ENCODE measurements at regions not wholly inside any gene's neighbourhood (a gene's known extent, or its start where the extent isn't known, plus 50 kb on each side); places are given as distances from the start of the nearest gene placed in this dataset.
"Not testable (repeated sequence)": the region's sequence is repeated elsewhere in the genome, so short reads cannot be mapped to it uniquely, and the experiment has no call there.

GRCh38 chr6:144437105-144437504, 152.0 kb downstream of the UTRN start:
- DNase-seq = no peak

GRCh38 chr6:144438103-144438502, 153.0 kb downstream of the UTRN start:
- no peak for DNase-seq

DNA sequence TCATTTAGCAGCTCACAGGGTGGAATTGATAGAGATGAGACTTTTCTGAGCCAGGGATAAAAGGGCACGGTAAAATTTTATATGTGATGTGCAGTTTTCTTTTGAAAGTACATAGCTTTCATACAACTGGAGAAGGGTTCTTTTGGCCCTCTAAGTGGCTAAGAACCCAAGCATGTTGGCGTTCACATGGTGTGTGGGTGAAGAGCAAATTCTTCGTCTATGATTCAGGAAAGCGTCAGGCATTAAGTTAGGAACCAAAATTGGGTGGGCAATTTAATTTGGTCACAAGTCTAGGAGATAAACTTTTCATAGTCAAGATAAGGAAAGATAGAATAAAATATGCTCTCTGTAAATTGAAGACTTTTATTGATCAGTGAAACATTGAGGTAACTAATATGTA, 153.9 kb downstream of the UTRN start:
- DNase-seq = no peak

GRCh38 chr6:144441801-144442200, 156.7 kb downstream of the UTRN start:
- not testable (repeated sequence) for DNase-seq

GRCh38 chr6:144443157-144443556, 158.0 kb downstream of the UTRN start:
- DNase-seq = no peak

- no peak for DNase-seq
Measured at GRCh38 chr6:144447472-144447871, 162.3 kb downstream of the UTRN start.

GRCh38 chr6:144449218-144449617, 164.1 kb downstream of the UTRN start:
- no peak for DNase-seq

- DNase-seq = no peak
Measured at GRCh38 chr6:144449911-144450597, 164.9 kb downstream of the UTRN start.

- DNase-seq = no peak
Measured at GRCh38 chr6:144460327-144461095, 175.4 kb downstream of the UTRN start.

DNA sequence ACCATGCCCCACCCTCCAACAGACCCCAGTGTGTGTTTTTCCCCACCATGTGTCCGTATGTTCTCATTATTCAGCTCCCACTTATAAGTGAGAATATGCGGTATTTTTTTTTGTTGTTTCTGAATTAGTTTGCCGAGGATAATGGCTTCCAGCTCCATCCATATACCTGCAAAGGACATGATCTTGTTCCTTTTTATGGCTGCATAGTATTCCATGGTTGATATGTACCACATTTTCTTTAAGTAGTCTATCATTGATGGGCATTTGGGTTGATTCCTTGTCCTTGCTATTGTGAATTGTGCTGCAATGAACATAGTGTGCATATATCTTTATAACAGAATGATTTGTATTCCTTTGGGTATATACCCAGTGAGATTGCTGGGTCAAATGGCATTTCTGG, 176.9 kb downstream of the UTRN start:
- DNase-seq = no peak

GRCh38 chr6:144466716-144467115, 181.6 kb downstream of the UTRN start:
- no peak for DNase-seq

DNA sequence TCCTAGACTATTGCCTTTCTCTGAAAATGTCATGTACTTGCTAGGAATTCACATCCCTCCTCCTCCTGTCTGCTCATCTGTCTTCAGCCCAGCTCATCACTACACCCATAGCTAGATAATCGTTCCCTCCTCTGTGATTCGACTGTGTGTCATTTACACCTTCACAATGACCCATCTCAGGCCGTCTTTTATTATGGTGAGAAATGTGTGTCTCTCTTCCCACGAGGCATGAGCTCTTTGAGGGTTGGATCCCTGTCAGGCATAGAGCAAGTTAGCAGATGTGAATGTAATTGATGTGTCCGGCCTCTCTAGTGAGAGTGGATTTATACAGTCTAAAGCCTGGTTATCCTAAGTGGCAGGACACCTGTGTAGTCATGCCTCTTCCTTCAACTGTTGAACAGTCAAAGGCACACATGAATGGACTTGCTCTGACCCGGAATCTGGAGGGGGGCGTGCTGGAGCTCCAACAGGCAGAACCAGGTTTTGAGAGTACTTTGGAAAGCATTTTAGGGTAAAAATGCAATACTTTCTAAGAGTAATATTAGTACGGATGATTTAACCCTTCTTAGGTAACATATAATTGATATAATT, 182.1 kb downstream of the UTRN start:
- DNase-seq = no peak

- DNase-seq = no peak
Measured at GRCh38 chr6:144467921-144468320, 182.8 kb downstream of the UTRN start.

DNA sequence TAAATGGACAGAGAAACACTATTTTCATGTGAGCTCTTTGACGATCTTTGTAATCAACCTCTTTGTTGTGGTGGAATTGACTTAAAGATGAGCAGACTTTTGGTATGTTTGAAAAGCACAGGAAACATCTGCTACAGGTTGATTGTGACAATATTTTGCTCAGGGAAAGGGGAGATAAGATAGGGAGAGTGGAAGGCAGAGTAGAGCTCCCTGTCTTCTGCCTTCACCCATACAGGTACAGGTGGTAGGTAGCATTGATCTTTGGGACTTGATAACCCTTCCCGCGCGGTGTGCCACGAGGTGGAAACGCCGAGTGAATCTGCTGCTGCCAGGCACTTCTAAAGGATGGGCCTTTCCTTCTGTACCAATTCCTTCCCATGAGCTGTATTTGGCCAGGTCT, 183.6 kb downstream of the UTRN start:
- no peak for DNase-seq

GRCh38 chr6:144469144-144469575, 184.0 kb downstream of the UTRN start:
- no peak for DNase-seq

- not testable (repeated sequence) for DNase-seq
Measured at GRCh38 chr6:144470201-144470600, 185.1 kb downstream of the UTRN start.

GRCh38 chr6:144471986-144472385, 186.9 kb downstream of the UTRN start:
- DNase-seq = no peak

GRCh38 chr6:144474290-144474689, 189.2 kb downstream of the UTRN start:
- DNase-seq = no peak

DNA sequence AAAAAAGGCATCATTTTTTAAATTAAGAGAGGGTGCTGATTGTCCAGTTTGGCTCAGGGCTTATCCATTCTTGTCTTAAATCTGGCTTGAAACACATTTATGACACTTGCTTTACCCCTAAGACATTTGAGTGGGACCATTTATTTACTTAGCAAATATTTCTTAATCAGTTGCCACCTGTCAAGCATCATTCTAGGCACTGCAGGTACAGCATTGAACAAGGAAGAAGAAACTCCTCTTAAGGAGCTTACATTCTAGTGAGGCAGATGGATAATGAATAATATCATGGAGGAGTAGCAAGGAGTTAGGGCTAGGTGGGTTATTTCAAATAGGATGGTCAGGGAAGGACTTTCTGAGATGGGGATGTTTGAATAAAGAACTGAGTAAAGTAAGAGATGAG, 189.8 kb downstream of the UTRN start:
- no peak for DNase-seq

GRCh38 chr6:144475411-144475810, 190.3 kb downstream of the UTRN start:
- DNase-seq = no peak

- no peak for DNase-seq
Measured at GRCh38 chr6:144476286-144476685, 191.2 kb downstream of the UTRN start.

GRCh38 chr6:144477396-144477795, 192.3 kb downstream of the UTRN start:
- no peak for DNase-seq

DNA sequence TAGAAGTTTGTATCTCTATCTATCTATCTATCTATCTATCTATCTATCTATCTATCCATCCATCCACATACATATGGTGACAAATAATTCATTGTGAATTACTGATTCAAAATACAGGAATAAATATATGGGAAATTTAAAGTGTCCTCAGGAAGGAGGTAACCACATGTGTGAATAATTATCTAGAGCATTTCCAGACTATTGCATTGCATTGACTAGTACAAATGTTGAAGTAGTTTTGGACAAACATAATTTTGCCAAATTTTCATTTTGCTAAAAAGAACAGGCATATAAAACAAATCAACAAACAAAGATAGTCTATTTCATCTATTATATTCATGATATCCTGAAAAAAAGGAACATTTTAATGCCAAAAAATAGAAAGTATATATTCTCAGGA, 192.7 kb downstream of the UTRN start:
- DNase-seq = no peak

DNA sequence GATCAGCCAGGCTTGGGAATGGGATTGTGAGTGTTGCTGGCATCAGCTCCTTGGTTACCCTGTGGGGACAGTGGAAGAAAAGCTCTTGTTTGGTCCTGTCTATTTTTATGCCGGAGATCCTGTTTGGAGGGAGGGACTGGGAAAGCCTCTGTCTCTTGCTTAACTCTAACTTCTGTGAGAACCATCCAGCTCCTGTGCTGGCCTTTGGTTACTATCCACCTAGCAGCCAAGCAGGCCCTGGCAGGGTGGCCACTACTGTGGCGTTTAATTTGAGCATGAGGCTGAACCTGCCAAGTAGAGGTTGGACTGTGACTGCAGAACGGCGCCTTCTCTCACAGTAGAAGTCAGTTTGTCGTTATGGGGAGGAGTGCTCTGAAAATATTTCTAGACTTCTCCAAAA, 193.3 kb downstream of the UTRN start:
- DNase-seq = no peak
